D721Med (cell line): ENCODE measurements at regions not wholly inside any gene's neighbourhood (a gene's known extent, or its start where the extent isn't known, plus 50 kb on each side); places are given as distances from the start of the nearest gene placed in this dataset.

Source experiments
- DNase-seq: peaks from one replicate; pipeline ENCODE4 v3.0.0; 2011; ENCODE audit warnings: low spot score; ENCODE audit not compliant: insufficient read length
- FAIRE-seq: peaks from 2 replicates; lab custom pipeline; 2011; peaks lifted over from hg19 to GRCh38; lab: Jason Lieb, UNC
- TF ChIP-seq, protein P1 (sequence below): IDR thresholded peaks from 2 replicates; pipeline ENCODE4 v1.5.1; 2012; ENCODE audit warnings: mild to moderate bottlenecking, control low read depth; ENCODE audit not compliant: insufficient read depth; ENCODE audit errors: missing control alignments

DNA sequence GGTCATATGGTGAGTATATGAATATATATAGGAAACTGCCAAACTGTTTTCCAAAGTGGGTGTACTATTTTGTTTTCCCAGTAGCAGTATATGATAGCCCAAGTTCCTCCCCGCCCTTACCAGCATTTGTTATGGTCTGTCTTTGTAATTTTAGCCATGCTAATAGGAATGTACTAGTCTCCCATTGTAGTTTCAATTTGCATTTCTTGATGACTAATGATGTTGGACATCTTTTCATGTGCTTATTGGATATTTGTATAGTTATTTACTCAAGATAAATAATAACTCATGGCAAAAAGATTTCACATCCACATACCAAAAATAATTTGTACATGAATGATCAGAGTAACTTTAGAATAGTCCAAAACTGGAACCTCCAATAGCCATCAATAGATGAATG is 75.3 kb upstream of the SERP2 start:
- no peak for DNase-seq
- TF ChIP-seq, protein P1, sequence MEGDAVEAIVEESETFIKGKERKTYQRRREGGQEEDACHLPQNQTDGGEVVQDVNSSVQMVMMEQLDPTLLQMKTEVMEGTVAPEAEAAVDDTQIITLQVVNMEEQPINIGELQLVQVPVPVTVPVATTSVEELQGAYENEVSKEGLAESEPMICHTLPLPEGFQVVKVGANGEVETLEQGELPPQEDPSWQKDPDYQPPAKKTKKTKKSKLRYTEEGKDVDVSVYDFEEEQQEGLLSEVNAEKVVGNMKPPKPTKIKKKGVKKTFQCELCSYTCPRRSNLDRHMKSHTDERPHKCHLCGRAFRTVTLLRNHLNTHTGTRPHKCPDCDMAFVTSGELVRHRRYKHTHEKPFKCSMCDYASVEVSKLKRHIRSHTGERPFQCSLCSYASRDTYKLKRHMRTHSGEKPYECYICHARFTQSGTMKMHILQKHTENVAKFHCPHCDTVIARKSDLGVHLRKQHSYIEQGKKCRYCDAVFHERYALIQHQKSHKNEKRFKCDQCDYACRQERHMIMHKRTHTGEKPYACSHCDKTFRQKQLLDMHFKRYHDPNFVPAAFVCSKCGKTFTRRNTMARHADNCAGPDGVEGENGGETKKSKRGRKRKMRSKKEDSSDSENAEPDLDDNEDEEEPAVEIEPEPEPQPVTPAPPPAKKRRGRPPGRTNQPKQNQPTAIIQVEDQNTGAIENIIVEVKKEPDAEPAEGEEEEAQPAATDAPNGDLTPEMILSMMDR: no peak
- FAIRE-seq: no peak

DNA sequence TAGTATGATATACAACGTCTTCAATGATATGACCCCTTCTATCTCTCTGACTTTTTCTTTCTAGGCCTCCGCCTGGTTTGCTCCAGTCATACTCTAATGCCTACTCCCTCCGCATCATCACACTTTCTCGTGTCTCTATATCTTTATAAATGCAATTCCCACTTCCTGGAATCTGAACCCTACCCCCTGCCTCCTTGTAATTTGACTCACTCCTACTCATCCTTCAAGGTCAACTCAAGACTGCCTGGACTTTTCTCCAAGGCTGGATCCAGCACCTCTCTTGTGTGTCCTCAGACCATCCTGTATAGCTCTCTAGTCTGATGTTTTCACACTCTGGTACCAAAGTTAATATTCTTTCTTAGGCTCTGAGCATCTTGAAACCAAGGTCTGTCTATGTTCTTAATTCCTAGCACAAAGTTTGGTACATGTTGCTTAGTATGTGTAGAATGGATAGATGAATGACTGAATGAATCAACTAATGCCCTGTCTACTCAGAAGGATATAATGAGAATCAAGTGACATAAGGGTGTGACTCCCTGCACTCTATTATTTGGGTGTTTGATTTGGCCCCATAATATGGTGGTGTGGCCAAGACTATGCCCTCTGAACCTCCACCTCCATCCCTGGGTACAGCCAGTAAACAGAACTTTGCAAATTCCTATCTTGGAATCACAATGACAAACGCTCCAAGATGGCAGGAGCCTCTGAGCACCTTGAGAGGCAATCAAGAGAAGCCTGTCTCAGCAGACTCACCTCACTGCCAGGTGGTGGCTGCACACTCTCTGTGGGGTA is 74.3 kb upstream of the SERP2 start:
- FAIRE-seq (no peak), DNase-seq (no peak)
- TF ChIP-seq, protein P1: no peak

DNA sequence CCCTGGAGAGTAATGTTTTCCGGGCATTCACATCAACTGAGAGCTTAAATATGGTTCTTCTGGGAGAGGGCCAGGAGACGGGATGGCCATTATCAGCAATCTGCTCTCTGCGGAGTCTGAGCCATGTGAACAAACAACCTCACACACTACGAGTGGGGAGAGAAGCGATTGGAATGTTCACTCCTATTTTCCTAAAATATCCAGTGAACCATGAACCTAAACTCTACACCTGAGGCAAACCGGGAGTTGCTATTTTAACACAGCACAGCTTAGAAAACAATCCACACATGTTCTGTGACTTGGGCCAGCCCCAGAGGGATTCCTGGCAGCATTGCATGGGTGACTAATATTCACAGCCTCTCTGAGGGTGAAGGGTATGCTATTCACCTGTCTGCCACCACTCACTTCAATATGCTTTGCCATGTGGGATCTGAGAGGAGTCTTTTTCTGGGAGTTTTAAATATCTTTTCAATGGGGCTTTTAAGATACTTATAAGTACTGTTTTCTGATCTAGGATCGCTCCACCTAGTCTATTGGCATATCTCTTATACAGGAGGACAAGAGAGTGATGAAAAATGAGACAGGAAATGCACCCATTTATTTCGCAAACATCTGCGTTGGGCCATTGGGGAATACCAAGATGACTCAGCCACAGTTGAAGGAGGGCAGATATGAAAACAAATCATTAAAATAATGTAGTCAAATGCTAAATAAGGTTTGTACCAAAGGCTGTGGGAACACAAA is 72.6 kb upstream of the SERP2 start:
- TF ChIP-seq, protein P1: no peak
- FAIRE-seq (no peak), DNase-seq (no peak)

DNA sequence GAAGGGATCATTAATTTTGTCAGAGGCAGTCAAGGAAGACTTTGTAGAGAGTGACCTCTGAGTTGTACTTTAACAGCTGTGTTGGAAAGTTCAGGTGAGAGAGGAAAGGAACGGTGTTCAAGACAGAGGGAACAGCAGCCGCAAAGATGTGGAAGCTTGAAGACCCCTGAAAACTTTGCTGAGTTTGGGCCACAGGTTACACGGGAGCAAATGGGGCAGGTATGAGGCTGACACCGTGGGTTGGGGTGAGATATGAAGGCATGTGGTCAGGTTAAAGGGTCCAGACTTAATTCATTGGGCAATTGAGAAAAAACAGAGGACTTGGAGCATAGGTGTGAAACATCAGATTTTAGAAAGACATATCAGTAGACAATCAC is 72.0 kb upstream of the SERP2 start:
- DNase-seq (no peak), FAIRE-seq (no peak)
- TF ChIP-seq, protein P1: no peak

DNA sequence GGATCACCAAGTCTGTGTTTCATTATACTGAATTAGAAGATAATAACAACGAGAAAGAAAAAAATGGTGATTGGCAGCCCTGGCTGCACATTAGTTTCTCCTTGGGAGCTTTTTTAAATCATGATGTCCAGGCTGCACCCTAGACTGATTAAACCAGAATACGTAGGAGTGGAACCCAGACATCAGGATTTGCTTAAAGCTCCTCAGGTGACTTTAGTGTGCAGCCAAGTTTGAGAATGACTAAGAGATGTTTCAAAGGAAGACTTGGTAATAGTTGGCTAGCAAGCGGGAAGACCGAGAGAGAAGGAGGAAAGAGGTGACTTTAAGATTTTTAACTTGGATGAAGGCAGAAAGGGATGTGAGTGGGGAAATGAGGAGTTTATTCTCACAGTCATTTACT is 71.4 kb upstream of the SERP2 start:
- TF ChIP-seq, protein P1: no peak
- FAIRE-seq (no peak), DNase-seq (no peak)

DNA sequence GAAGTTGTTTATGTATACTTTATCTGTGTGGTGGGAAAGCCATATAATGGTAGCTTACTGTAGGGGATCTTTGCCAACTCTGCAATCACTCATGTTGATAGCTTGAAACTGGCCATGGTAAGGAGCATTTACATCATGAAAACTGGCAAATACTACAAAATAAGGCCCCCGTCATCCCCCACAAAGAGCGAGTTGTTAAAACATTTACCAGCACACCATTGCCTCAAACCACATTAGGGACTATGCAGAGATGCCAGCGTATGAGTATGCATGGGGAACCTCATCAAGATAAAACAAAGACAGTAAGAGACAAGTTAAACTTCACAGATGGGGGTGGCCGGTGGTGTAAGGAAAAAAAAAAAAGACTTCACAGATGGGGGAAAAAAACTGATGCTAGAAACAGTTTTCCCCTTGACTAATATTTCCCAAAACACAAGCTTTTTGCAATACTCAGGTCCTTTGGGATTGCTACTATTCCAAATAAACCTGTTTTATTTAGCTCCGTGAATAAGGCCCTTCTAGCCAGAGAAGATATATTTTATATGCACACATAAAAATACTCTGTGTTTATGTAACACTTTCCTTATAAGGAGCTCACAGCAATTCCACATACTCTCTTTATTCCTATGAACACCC is 70.6 kb upstream of the SERP2 start:
- DNase-seq (no peak), FAIRE-seq (no peak)
- TF ChIP-seq, protein P1: no peak
